T-cell (primary cell): ENCODE measurements at regions not wholly inside any gene's neighbourhood (a gene's known extent, or its start where the extent isn't known, plus 50 kb on each side); places are given as distances from the start of the nearest gene placed in this dataset.

Source experiments
- ATAC-seq, 4 experiments: fragments of 200-7000 bp in 3 of 4; fragments of 150-1000 bp in 1 of 4; cut with Tn5 transposase; replicated peaks in 1 of 4; 1 replicate in 3 of 4; 2 replicates in 1 of 4; pipeline ENCODE4 v1.10.0; 2021; ENCODE audit warnings: moderate library complexity in 3 of 4, mild to moderate bottlenecking in 2 of 4, moderate number of reproducible peaks in 1 of 4
- CTCF ChIA-PET, 2 donors: fragments of 300-600 bp; sonication (Branson Sonifier 250); formaldehyde crosslinking; loops; one replicate each; lab custom pipeline; 2022; ENCODE audit warnings: antibody characterized with exemption in 2 of 2; lab: Charles Lee
- POLR2A ChIA-PET, 2 donors: fragments of 300-600 bp; sonication (Branson Sonifier 250); formaldehyde crosslinking; loops; one replicate each; lab custom pipeline; 2022; ENCODE audit warnings: antibody characterized with exemption in 2 of 2; lab: Charles Lee
- DNase-seq, 35 experiments: peaks; one replicate each; pipeline versions ENCODE4 v3.0.0 to v3.0.0-alpha.2; 2013 to 2023
- H3K27ac ChIP-seq: one replicate; pipeline ENCODE4 v1.5.1; 2013; ENCODE audit warnings: low read length
- H3K27me3 ChIP-seq, 2 experiments: replicated peaks in 1 of 2; 1 replicate in 1 of 2; 2 replicates in 1 of 2; pipeline versions ENCODE4 v1.6.1 to v1.7.0; 2013; ENCODE audit warnings: low read length in 1 of 2, mixed read lengths in 1 of 2; ENCODE audit not compliant: control insufficient read depth in 2 of 2, insufficient read depth in 2 of 2; ENCODE audit errors: extremely low read depth in 1 of 2
- H3K36me3 ChIP-seq, 2 donors: 1 replicate in 1 of 2; 2 replicates in 1 of 2; pipeline versions ENCODE4 v1.6.1 to v1.7.0; 2013; ENCODE audit warnings: low read length in 1 of 2; ENCODE audit not compliant: control insufficient read depth in 2 of 2, insufficient read depth in 1 of 2; ENCODE audit errors: extremely low read depth in 1 of 2
- H3K4me1 ChIP-seq, 2 experiments: 1 replicate in 1 of 2; 2 replicates in 1 of 2; pipeline versions ENCODE4 v1.6.1 to v1.7.0; 2013; ENCODE audit warnings: low read length in 2 of 2, mixed read lengths in 1 of 2; ENCODE audit not compliant: insufficient read depth in 2 of 2, control insufficient read depth in 1 of 2; ENCODE audit errors: extremely low read depth in 1 of 2
- H3K4me3 ChIP-seq, 2 donors: 1 replicate in 1 of 2; 2 replicates in 1 of 2; pipeline versions ENCODE4 v1.5.1 to v1.7.0; 2013; ENCODE audit warnings: mild to moderate bottlenecking in 2 of 2, low read length in 1 of 2, moderate library complexity in 1 of 2; ENCODE audit not compliant: control insufficient read depth in 1 of 2; ENCODE audit errors: extremely low read depth in 1 of 2
- H3K9me3 ChIP-seq: 2 replicates; pipeline ENCODE4 v1.7.0; 2013
- H3K27ac Mint-ChIP-seq, 2 donors: one replicate each; pipeline ENCODE4 v1.8.0; 2020 to 2021; ENCODE audit warnings: mild to moderate bottlenecking in 2 of 2, mixed read lengths in 2 of 2
- H3K27me3 Mint-ChIP-seq, 2 donors: one replicate each; pipeline ENCODE4 v1.8.0; 2021 to 2022; ENCODE audit warnings: mixed read lengths in 2 of 2
- H3K36me3 Mint-ChIP-seq: one replicate; pipeline ENCODE4 v1.8.0; 2021; ENCODE audit warnings: mixed read lengths
- H3K4me1 Mint-ChIP-seq, 3 donors: one replicate each; pipeline ENCODE4 v1.8.0; 2020 to 2022; ENCODE audit warnings: mixed read lengths in 3 of 3, mild to moderate bottlenecking in 1 of 3
- H3K4me3 Mint-ChIP-seq, 3 donors: one replicate each; pipeline ENCODE4 v1.8.0; 2020 to 2022; ENCODE audit warnings: mild to moderate bottlenecking in 3 of 3, mixed read lengths in 3 of 3, moderate library complexity in 3 of 3
- H3K9me3 Mint-ChIP-seq, 3 donors: one replicate each; pipeline ENCODE4 v1.8.0; 2020 to 2022; ENCODE audit warnings: mixed read lengths in 3 of 3
- WGBS: methylation state at CpG from one replicate; pipeline ENCODE4 v1.1.5; 2013; ENCODE audit warnings: missing lambda C conversion rate; ENCODE audit not compliant: insufficient coverage; 5-methylcytosine and 5-hydroxymethylcytosine counted together

- Mint-ChIP-seq H3K9me3 (peaks cover 8 to 30% (median 25%) of the 10 kb centered on the region in 3 donors), H3K27me3 (no peaks in the 10 kb centered on the region), H3K27ac (no peak overlapping the region), H3K4me3 (no peak overlapping the region), H3K4me1 (no peaks in the 10 kb centered on the region), H3K36me3 (no peaks in the 10 kb centered on the region)
- no peak overlapping the region for H3K4me3 ChIP-seq
- no peak for ATAC-seq
- WGBS: 90% methylated on average over 1 of the region's 1 CpG
- no peaks in the 10 kb centered on the region for H3K4me1 ChIP-seq
- H3K27me3 ChIP-seq: no peaks in the 10 kb centered on the region
- DNase-seq: no peak
- ChIA-PET CTCF (no interaction called here), POLR2A (no interaction called here)
- H3K36me3 ChIP-seq: no peaks in the 10 kb centered on the region
- H3K9me3 ChIP-seq: no peaks in the 10 kb centered on the region
- H3K27ac ChIP-seq: no peak overlapping the region
These were observed 1060.2 kb downstream of the CDH11 start for GRCh38 chr16:64061621-64062020.

GRCh38 chr16:64060631-64061030, 1061.2 kb downstream of the CDH11 start:
- Mint-ChIP-seq H3K4me1 (no peaks in the 10 kb centered on the region), H3K36me3 (no peaks in the 10 kb centered on the region), H3K27me3 (no peaks in the 10 kb centered on the region), H3K4me3 (no peak overlapping the region), H3K27ac (no peak overlapping the region), H3K9me3 (peaks cover 8 to 25% (median 25%) of the 10 kb centered on the region in 3 donors)
- Histone ChIP-seq H3K9me3 (no peaks in the 10 kb centered on the region), H3K36me3 (no peaks in the 10 kb centered on the region), H3K27ac (no peak overlapping the region), H3K4me3 (no peak overlapping the region), H3K27me3 (no peaks in the 10 kb centered on the region), H3K4me1 (no peaks in the 10 kb centered on the region)
- POLR2A ChIA-PET: no interaction called here
- CTCF ChIA-PET: no interaction called here
- no CpG with 5 or more reads among the region's 3 CpGs for WGBS
- no peak for DNase-seq
- ATAC-seq: no peak

GRCh38 chr16:64058685-64059084, 1063.2 kb downstream of the CDH11 start:
- no peak overlapping the region for H3K4me3 ChIP-seq
- no peak for ATAC-seq
- 0% methylated on average over 1 of the region's 3 CpGs for WGBS
- Mint-ChIP-seq H3K4me3 (no peak overlapping the region), H3K27ac (no peak overlapping the region), H3K9me3 (peaks cover 4 to 27% (median 17%) of the 10 kb centered on the region in 3 donors), H3K27me3 (no peaks in the 10 kb centered on the region), H3K4me1 (no peaks in the 10 kb centered on the region), H3K36me3 (no peaks in the 10 kb centered on the region)
- ChIA-PET POLR2A (no interaction called here), CTCF (no interaction called here)
- no peaks in the 10 kb centered on the region for H3K27me3 ChIP-seq
- H3K4me1 ChIP-seq: no peaks in the 10 kb centered on the region
- no peaks in the 10 kb centered on the region for H3K36me3 ChIP-seq
- no peak overlapping the region for H3K27ac ChIP-seq
- no peak for DNase-seq
- H3K9me3 ChIP-seq: no peaks in the 10 kb centered on the region

GRCh38 chr16:64051824-64052223, 1070.0 kb downstream of the CDH11 start:
- no peaks in the 10 kb centered on the region for H3K4me1 Mint-ChIP-seq
- DNase-seq: no peak

GRCh38 chr16:64047878-64048277, 1074.0 kb downstream of the CDH11 start:
- POLR2A ChIA-PET: no interaction called here
- no peaks in the 10 kb centered on the region for H3K36me3 ChIP-seq
- H3K4me1 ChIP-seq: no peaks in the 10 kb centered on the region
- ATAC-seq (no peak), DNase-seq (no peak)
- Mint-ChIP-seq H3K36me3 (no peaks in the 10 kb centered on the region), H3K4me1 (no peaks in the 10 kb centered on the region), H3K9me3 (peaks cover 19 to 32% (median 24%) of the 10 kb centered on the region in 3 donors), H3K27me3 (no peaks in the 10 kb centered on the region), H3K27ac (no peak overlapping the region), H3K4me3 (no peak overlapping the region)
- H3K27ac ChIP-seq: no peak overlapping the region
- CTCF ChIA-PET: no interaction called here
- no peak overlapping the region for H3K4me3 ChIP-seq
- no peaks in the 10 kb centered on the region for H3K9me3 ChIP-seq
- no CpG with 5 or more reads among the region's 1 CpG for WGBS
- no peaks in the 10 kb centered on the region for H3K27me3 ChIP-seq

More at GRCh38 chr16:64051824-64052223, 1070.0 kb downstream of the CDH11 start:
- no peak overlapping the region for H3K27ac ChIP-seq
- H3K36me3 ChIP-seq: no peaks in the 10 kb centered on the region
- H3K4me3 ChIP-seq: no peak overlapping the region
- ATAC-seq: no peak
- no peak overlapping the region for H3K27ac Mint-ChIP-seq
- peaks cover 13 to 28% (median 21%) of the 10 kb centered on the region in 3 donors for H3K9me3 Mint-ChIP-seq
- H3K9me3 ChIP-seq: no peaks in the 10 kb centered on the region
- no peaks in the 10 kb centered on the region for H3K36me3 Mint-ChIP-seq
- no peaks in the 10 kb centered on the region for H3K4me1 ChIP-seq
- ChIA-PET POLR2A (no interaction called here), CTCF (no interaction called here)
- no peaks in the 10 kb centered on the region for H3K27me3 Mint-ChIP-seq
- H3K4me3 Mint-ChIP-seq: no peak overlapping the region
- no peaks in the 10 kb centered on the region for H3K27me3 ChIP-seq

- CTCF ChIA-PET: no interaction called here
- ATAC-seq (no peak), DNase-seq (no peak)
- Histone ChIP-seq H3K27ac (no peak overlapping the region), H3K4me1 (no peaks in the 10 kb centered on the region), H3K36me3 (no peaks in the 10 kb centered on the region), H3K9me3 (no peaks in the 10 kb centered on the region), H3K27me3 (no peaks in the 10 kb centered on the region), H3K4me3 (no peak overlapping the region)
- Mint-ChIP-seq H3K27me3 (no peaks in the 10 kb centered on the region), H3K27ac (no peak overlapping the region), H3K4me1 (no peaks in the 10 kb centered on the region), H3K4me3 (no peak overlapping the region), H3K9me3 (peaks cover 18 to 32% (median 21%) of the 10 kb centered on the region in 3 donors), H3K36me3 (no peaks in the 10 kb centered on the region)
- no CpG with 5 or more reads among the region's 1 CpG for WGBS
- POLR2A ChIA-PET: no interaction called here
These were observed 1074.7 kb downstream of the CDH11 start for GRCh38 chr16:64047207-64047606.

DNA sequence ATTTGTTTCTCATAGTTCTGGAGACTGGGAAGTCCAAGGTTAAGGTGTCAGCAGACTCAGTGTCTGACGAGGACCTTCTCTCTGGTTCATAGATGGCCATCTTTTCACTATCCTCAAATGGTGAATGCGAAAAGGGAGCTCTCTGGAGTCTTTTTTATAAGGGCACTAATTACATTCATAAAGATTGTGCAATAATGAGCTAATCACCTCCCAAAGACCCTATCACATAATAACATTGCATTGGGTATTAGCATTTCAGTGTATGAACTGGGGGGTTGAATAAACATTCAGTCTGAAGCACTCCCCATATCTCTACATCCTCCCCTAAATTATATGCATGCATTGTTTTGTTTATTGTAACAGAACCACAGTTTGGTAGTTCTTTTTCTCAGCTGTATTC, 1086.5 kb downstream of the CDH11 start:
- CTCF ChIA-PET: no interaction called here
- Mint-ChIP-seq H3K27ac (no peak overlapping the region), H3K9me3 (peaks cover 23 to 39% (median 26%) of the 10 kb centered on the region in 3 donors), H3K36me3 (no peaks in the 10 kb centered on the region), H3K4me1 (no peaks in the 10 kb centered on the region), H3K4me3 (no peak overlapping the region), H3K27me3 (no peaks in the 10 kb centered on the region)
- Histone ChIP-seq H3K27ac (no peak overlapping the region), H3K36me3 (no peaks in the 10 kb centered on the region), H3K4me3 (no peak overlapping the region), H3K4me1 (no peaks in the 10 kb centered on the region), H3K27me3 (no peaks in the 10 kb centered on the region), H3K9me3 (no peaks in the 10 kb centered on the region)
- ATAC-seq (no peak), DNase-seq (no peak)
- no CpG with 5 or more reads among the region's 2 CpGs for WGBS
- POLR2A ChIA-PET: no interaction called here
